Stimulated activated CD8-positive, alpha-beta memory T cell treated with anti-CD3 and anti-CD28 coated beads, Interleukin-15, amount 100 ng/mL, for 1 hour (primary cell): ENCODE measurements at regions not wholly inside any gene's neighbourhood (a gene's known extent, or its start where the extent isn't known, plus 50 kb on each side); places are given as distances from the start of the nearest gene placed in this dataset.

Source experiments
- DNase-seq: peaks from one replicate; pipeline ENCODE4 v3.0.0-alpha.2; 2020; ENCODE audit warnings: low read depth

DNA sequence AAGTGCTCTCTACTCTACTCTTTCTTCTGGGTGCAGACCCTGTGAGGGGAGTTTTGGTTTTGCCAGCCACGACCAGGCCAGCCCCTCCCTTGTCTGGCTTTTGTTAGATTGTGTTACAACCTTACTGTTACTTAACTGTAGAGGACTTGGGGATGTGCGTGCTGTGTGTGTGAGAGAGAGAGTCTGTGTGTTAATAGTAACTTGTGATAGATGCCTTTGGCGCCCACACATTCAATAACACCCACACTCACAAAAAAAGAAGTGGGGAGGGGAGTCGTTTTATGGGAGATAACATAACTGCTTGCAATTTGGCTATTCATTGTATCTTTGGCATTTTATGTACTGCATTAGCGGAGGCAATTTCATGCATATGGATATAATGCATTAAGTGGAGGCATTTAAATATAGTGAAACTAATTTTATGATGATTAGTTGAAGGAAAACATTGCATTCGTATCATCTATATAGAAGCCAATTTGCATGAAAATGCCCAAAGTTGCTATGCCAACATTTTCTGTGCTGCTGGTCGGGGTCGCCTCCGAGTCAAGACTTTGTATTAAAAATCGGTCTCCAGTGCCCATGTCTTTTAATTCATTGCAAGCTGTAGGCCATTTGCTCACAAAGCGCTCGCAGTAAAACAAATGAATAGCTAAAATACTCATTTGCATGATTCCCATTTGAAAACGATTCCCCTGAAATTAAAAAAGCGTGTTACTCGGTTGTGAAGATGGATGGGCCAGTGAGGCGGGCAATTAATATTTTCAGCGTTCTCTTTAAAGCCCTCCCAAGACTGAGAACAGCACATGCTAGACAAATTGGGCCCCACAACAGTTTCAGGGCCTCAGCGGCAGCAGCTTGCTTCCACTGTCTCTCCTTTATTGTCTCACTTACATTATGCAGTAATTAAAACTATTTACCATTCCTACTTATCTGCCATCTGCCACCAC is 158.5 kb upstream of the SMAD3 start:
- DNase-seq = no peak

DNA sequence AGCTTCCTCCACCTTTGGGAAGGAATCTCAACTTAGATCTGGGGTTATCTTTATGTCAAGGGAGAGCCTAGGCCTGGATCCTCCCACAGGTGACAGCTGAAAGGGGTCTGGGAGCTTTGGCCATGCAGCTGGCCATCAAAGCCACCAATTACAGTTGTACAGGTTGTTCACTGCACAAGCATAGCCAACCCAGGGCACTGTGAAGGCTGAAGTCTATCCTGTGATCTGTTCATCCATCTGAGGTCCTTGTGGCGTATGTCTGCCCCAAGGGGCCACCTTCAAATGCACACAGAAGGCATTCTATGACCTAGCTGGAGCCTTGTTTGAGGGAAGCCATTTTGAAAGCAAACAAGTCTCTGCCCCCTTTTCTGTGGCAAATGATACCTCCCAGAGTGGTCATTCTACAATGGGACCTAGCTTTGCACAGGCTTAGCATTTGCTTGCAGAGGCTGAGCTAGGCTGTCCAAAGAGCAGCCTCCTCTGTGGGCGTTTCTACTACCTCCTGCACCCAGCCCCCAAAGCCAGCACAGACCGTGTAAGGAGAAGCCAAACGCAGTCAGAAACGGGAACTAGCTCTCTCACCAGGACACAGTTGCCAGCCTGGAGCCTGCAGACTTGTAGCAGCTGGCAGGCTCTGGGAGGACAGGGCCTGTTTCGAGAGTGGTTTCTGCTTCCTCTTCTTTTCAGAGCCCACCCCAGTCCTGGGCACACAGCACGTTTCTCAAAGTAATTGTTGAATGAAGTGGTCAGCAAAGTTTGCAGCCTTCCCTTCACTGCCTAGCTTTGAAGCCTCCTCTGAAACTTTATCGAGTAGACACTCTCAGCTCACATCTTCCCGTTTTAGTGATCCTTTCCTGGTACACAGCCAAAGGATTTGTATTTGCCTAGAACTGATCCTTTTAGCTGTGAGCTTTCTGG is 157.3 kb upstream of the SMAD3 start:
- no peak for DNase-seq

GRCh38 chr15:66908744-66909095 is 156.7 kb upstream of the SMAD3 start:
- DNase-seq = no peak

GRCh38 chr15:66909381-66909890 is 156.0 kb upstream of the SMAD3 start:
- DNase-seq = no peak

DNA sequence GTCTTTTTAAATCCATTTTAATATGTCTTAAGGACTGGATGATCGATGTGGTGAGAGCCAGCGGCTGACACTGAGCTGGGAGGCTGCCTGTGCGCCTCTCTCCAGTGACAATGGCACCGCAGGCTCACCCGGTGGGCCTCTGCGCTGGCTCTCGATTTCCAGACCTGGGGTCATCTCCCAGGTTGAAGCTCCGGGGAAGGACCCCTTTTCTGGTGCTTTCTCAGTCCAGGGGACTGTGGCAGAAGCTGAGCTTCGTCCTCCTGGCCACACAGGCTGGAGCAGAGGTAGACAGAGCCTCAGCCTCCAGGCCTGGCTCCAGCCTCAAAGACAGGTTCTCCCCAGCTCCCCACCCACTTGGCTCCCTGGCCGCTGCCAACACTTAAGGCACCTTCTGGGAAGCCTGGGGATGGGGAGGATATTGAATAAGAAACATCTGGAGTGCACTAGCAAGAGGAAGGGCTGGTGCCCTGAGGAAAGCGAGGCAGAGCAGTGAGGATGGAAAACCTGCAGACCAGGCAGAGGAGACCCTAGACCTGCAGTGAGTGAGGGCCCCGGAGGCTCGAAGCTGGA is 154.2 kb upstream of the SMAD3 start:
- DNase-seq = no peak

DNA sequence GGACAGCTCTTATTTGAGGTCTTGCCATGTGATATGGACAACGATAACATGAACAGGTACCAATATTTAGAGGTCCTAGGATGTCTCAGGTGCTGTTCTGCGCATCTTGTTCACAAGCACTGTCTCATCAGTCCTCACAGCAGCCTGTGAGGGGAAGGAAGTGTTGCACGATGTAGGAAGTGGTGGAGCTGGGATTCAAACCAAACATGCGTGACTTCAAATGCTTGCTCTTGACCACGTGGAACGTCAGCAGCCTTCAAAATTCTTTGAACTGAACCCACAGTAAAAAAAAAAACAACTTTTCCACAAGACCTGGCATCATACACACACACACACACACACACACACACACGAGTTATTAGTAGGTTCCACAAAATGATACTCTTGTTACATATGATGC is 153.4 kb upstream of the SMAD3 start:
- no peak for DNase-seq

DNA sequence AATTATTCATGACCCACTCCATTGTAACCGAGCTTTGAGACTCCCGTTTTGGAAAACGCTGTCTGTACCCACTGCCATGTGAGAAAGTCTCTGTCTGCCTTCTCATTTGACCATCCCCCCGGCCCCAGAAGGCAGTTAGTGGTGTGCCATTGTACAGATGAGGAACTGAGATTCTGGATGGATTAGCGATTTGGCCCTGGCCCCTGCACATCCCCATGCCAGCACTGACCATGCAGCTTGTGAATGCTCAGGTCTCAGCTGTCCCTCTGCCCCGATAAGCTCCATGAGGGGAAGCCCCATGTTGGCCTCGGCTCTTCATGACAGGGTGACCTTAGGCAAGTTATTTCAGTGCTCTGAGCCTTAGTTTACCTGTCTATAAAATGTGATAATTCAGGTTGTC is 153.0 kb upstream of the SMAD3 start:
- DNase-seq = no peak

DNA sequence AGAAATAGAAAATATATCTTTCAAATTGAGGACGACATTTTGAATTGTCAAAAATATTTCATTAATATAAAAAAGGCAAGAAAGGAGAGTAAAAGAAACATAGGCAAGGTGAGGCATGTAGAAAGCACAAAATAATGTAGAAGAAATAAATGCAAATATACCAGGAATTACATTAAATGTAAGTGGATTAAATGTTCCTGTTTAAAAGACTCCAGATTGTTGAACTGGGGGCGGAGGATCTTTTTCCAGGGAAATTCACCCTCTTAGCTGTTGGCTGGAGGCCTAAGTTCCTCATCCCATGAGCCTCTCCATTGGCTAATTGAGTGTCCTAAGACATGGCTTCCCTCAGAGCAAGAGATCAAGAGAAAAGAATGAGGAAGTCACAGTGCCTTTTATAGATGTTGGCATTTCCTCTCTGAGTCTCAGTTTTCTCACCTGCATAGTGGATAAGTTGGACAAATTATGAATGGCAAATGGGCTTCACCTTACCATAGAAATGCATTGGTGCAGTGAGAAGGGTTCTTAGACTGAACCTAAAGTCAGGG is 147.4 kb upstream of the SMAD3 start:
- no peak for DNase-seq

DNA sequence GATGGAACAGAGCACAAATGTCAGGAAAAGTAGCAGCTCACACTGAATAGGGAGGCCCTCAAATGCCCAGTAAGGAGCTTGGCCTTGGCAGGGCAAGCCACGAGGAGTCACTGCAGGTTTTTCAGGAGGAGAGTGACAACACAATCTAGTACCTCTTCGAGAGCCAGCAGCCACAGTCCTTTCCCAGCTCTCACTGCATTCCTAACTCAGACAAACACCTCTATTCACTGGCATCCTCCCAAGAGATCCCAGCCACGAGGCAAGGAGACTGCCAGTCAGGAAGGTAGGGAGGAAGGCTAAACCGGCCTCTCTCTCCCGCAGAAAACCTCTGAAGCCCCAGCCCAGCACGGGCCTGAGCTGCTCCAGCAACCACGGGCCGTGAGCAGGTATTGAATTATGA is 146.0 kb upstream of the SMAD3 start:
- no peak for DNase-seq

GRCh38 chr15:66921319-66921915 is 144.0 kb upstream of the SMAD3 start:
- DNase-seq = no peak

GRCh38 chr15:66922608-66923007 is 142.8 kb upstream of the SMAD3 start:
- no peak for DNase-seq

- no peak for DNase-seq
Measured at GRCh38 chr15:66923438-66923881, 141.9 kb upstream of the SMAD3 start.

DNA sequence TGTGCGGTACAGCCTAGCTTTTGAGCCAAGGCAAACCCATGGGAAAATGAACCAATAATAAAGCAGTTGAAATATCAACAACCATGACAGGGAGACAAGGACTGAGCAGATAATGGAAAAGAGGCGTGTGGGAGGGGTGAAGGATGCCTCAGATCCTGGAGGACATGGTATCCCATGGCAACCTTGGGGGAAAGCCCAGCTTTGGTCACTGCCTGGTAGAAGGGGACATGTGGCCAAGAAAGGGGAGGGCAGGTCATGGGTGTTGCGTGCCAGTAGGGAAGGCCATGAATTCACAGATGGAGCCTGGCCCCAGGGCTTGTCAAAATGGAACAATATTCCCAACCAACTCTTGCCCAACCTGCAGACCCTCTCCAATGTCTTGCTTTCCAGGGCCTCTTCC is 140.5 kb upstream of the SMAD3 start:
- DNase-seq = no peak

DNA sequence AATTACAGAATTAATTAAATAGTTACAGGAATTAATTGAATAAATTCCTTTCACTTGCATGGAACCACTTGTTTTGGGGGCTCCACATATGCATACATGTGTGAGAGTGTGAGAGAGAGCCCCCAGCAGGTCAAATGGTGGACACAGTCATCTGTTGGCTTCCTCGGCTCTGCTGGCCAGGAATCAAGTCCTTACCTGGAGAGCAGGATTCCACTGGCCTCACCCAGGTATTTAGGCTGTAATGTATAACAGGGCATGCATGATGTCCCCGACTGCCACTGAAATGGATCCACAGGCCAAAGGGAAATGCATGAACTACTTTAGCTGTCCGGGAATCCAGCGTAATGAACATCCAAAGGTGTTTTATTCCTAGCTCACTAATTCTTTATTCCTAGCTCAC is 139.7 kb upstream of the SMAD3 start:
- no peak for DNase-seq

DNA sequence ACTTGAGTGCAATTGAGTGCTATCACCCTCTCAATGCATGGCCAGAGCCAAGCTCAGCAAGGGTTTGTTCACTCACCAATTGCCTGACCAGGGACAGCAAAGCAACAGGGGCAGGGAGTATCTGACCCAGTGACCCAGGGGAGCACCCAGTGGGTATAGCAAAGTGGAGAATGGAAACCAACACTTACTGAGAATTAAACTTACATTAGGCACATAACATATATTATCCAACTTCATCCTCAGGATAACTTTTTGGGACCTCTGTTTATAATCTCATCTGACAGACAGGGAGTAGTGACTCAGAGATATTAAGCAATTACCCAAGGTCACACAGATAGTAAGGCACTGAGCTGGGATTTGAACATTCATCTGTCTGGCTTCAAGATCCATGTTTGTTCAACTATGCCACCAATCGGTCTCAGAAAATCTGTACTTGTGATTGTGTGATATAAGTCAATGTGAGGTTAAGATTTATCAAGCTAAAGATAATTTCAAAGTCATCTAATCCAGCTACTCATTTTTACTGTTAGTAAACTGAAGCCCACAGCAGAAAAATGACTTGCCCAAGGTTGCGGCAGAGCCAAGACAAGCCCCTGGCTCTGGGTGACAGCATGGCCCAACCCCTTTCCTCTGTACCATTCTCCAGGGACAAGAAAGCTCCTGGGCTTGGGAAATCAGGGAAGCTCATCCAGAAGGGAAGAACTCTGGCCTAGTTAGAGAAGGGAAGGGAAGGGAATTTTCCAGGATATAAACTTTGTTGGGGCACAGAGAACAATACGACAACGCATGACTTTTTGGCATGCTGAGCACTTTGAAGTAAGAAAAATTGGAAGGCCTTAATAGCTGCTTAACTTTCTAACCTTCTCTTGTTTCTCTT is 138.0 kb upstream of the SMAD3 start:
- no peak for DNase-seq

DNA sequence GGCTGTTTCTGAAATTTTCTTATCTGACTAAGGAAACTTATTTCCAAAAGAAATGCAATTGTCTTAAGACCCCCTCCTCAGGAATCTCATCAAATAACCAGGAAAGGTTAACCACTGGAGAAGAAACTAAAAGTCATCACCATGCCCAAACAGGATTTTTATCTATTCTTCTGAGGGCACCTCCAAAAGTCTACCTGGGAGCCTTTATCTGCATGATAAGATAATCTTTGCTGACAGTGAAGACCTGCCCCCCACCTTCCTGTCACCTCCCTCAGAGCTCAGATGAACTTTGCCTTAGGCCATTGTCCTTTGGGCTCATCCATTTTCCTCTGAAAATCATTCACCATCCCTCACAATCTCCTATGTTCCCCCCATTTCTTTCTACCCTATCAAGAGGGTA is 137.3 kb upstream of the SMAD3 start:
- DNase-seq = no peak

- no peak for DNase-seq
Measured at GRCh38 chr15:66928784-66929183, 136.6 kb upstream of the SMAD3 start.

DNA sequence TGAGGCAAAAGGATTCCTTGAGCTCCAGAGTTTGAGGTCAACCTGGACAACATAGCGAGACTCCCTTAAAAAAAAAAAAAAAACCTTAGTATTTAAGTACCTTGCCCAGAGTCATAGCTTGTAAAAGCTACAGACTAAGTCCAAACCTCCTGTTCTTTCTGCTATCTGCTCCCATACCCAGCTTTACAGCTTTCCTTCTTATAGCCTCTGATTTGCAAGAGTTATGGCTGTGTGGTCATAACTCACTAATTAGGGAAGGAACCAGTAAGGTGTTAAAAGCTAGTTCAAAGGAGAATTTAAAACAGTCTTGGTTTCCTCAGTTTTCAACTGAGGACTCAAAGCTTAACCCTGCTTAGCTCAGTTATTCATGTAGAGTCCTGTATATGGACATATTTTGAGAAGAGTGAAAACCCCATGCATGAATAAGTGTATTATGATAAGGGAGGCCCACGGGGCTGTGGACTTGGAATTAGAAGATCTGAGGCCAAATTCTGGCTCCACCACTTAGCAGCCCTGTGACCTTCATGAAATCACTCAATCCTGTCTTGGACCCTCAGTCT is 135.5 kb upstream of the SMAD3 start:
- DNase-seq = no peak

GRCh38 chr15:66931768-66932633 is 133.4 kb upstream of the SMAD3 start:
- no peak for DNase-seq
